Activated CD8-positive, alpha-beta T cell treated with anti-CD3 and anti-CD28 coated beads for 36 hours (primary cell): ENCODE measurements at regions not wholly inside any gene's neighbourhood (a gene's known extent, or its start where the extent isn't known, plus 50 kb on each side); places are given as distances from the start of the nearest gene placed in this dataset.

Source experiments
- ATAC-seq: fragments of 200-7000 bp; cut with Tn5 transposase; one replicate; pipeline ENCODE4 v1.10.0; 2021; ENCODE audit warnings: mild to moderate bottlenecking, moderate library complexity
- CTCF ChIA-PET: fragments of 350-600 bp; sonication (Branson Sonifier 250); formaldehyde crosslinking; loops from one replicate; lab custom pipeline; 2021; ENCODE audit warnings: antibody characterized with exemption; lab: Charles Lee
- POLR2A ChIA-PET: fragments of 350-600 bp; sonication (Branson Sonifier 250); formaldehyde crosslinking; loops from one replicate; lab custom pipeline; 2021; ENCODE audit warnings: antibody characterized with exemption; lab: Charles Lee
- DNase-seq: peaks from one replicate; pipeline ENCODE4 v3.0.0-alpha.2; 2020
- H3K27ac Mint-ChIP-seq: one replicate; pipeline ENCODE4 v1.8.0; 2021; ENCODE audit warnings: mild to moderate bottlenecking, mixed read lengths
- H3K27me3 Mint-ChIP-seq: one replicate; pipeline ENCODE4 v1.8.0; 2021; ENCODE audit warnings: mixed read lengths
- H3K36me3 Mint-ChIP-seq: one replicate; pipeline ENCODE4 v1.8.0; 2021; ENCODE audit warnings: low read depth, mixed read lengths
- H3K4me1 Mint-ChIP-seq: one replicate; pipeline ENCODE4 v1.8.0; 2021; ENCODE audit warnings: low read depth, mixed read lengths
- H3K4me3 Mint-ChIP-seq: one replicate; pipeline ENCODE4 v1.8.0; 2021; ENCODE audit warnings: mild to moderate bottlenecking, moderate library complexity, mixed read lengths
- H3K9me3 Mint-ChIP-seq: one replicate; pipeline ENCODE4 v1.8.0; 2021; ENCODE audit warnings: mixed read lengths
- intact Hi-C: fragments of 100-400 bp; cut with micrococcal nuclease; formaldehyde crosslinking; loops from one replicate; pipeline ENCODE4 v1.10.0; 2022
- TF ChIP-seq, protein P1 (sequence below): fragments of 200-600 bp; IDR thresholded peaks from one replicate; pipeline ENCODE4 v1.8.0; 2022; ENCODE audit warnings: antibody characterized with exemption, mild to moderate bottlenecking

DNA sequence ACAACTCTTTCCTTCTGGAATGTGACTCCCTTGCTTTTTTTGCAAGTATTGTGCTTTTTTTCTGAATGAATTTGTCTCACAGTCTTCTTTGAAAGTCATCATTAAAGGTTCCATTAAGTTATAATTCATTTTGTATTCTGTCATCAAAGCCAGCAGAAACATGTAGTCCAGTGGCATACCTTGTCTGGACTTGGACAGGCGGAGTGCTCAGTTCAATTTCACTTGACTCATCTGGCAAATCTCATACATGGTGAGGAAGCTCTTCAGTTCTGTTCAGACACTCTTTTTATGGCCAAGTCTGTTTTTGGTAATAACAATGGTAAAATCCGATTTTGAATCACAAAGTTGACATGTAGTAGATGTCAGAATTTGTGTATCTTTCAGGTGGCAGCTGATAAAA lies 260.8 kb upstream of the OPRM1 start:
- ATAC-seq (no peak), DNase-seq (no peak)
- CTCF ChIA-PET = no interaction called here
- intact Hi-C loops = no loop called here
- no peaks in the 10 kb centered on the region for H3K36me3 Mint-ChIP-seq
- H3K27ac Mint-ChIP-seq = no peak overlapping the region
- TF ChIP-seq, protein P1, sequence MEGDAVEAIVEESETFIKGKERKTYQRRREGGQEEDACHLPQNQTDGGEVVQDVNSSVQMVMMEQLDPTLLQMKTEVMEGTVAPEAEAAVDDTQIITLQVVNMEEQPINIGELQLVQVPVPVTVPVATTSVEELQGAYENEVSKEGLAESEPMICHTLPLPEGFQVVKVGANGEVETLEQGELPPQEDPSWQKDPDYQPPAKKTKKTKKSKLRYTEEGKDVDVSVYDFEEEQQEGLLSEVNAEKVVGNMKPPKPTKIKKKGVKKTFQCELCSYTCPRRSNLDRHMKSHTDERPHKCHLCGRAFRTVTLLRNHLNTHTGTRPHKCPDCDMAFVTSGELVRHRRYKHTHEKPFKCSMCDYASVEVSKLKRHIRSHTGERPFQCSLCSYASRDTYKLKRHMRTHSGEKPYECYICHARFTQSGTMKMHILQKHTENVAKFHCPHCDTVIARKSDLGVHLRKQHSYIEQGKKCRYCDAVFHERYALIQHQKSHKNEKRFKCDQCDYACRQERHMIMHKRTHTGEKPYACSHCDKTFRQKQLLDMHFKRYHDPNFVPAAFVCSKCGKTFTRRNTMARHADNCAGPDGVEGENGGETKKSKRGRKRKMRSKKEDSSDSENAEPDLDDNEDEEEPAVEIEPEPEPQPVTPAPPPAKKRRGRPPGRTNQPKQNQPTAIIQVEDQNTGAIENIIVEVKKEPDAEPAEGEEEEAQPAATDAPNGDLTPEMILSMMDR = no peak
- POLR2A ChIA-PET = no interaction called here
- no peaks in the 10 kb centered on the region for H3K4me1 Mint-ChIP-seq
- peaks cover 4% of the 10 kb centered on the region for H3K9me3 Mint-ChIP-seq
- H3K27me3 Mint-ChIP-seq = no peaks in the 10 kb centered on the region
- H3K4me3 Mint-ChIP-seq = no peak overlapping the region

DNA sequence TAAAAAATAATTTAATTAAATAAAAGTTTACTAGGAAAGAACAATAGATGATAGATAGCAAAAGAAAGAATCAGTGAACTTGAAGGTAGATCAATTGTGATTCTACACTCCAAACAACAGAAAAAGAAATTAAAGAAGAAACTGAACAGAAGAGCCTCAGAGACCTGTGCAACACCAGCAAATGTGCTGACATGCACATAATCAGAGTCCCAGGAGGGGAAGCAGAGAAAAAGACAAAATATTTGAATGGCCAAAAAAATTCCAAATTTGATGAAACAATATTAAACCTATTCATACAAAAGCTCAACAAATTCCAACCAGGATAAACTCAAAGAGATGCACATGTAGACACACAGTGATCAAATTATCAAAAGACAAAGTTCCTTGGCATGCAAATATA lies 267.5 kb upstream of the OPRM1 start:
- Mint-ChIP-seq H3K4me3 (no peak overlapping the region), H3K9me3 (no peaks in the 10 kb centered on the region), H3K27me3 (peaks cover 2% of the 10 kb centered on the region), H3K27ac (no peak overlapping the region), H3K36me3 (no peaks in the 10 kb centered on the region), H3K4me1 (no peaks in the 10 kb centered on the region)
- intact Hi-C loops = no loop called here
- ChIA-PET POLR2A (no interaction called here), CTCF (no interaction called here)
- DNase-seq (no peak), ATAC-seq (no peak)
- TF ChIP-seq, protein P1 = no peak

DNA sequence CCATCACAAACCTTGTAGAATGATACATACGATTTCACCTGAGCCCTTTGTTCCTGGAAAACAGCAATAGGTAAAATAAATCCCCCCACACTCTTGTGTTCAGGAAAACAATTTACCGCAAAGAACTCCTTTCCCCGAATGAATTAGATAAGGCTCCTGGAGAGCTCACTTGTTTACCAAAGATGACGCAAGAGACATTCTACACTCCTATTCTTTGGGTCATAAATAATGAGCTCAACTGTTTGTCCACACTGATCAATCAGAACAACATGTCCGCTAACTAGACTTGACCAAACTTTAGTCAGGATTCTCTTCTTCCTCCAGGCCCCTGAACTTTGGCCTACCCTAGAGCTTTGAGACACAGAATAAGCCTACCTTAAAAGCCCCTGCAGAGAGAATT lies 271.9 kb upstream of the OPRM1 start:
- CTCF ChIA-PET = no interaction called here

DNA sequence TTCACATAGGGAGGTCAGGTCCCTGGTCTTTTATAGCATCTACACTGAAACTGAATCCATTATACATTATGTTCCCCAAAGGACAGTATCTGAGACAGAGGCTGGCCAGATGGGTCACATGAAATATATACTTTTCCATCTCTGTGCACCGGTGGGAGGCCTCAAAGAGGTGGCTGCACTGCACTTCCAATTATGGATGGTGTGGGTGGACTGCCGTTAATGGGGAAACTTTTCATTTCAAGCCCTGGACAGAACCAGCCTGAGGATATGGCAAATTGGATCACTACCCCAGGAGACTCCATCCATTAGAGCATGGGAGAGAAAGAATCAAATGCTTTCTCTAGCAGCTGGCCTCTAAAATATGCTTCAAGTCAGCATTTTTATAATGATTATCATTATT lies 280.5 kb upstream of the OPRM1 start:
- POLR2A ChIA-PET = no interaction called here
- H3K9me3 Mint-ChIP-seq = no peaks in the 10 kb centered on the region
- H3K4me3 Mint-ChIP-seq = no peak overlapping the region
- no peak overlapping the region for H3K27ac Mint-ChIP-seq
- TF ChIP-seq, protein P1 = no peak
- intact Hi-C loops = no loop called here
- no peak for DNase-seq
- no peak for ATAC-seq
- CTCF ChIA-PET = no interaction called here
- H3K36me3 Mint-ChIP-seq = no peaks in the 10 kb centered on the region
- no peaks in the 10 kb centered on the region for H3K4me1 Mint-ChIP-seq
- peaks cover 1% of the 10 kb centered on the region for H3K27me3 Mint-ChIP-seq

More for the DNA sequence above, 271.9 kb upstream of the OPRM1 start:
- Mint-ChIP-seq H3K27ac (no peak overlapping the region), H3K36me3 (no peaks in the 10 kb centered on the region), H3K27me3 (peaks cover 2% of the 10 kb centered on the region), H3K4me1 (no peaks in the 10 kb centered on the region), H3K9me3 (no peaks in the 10 kb centered on the region), H3K4me3 (no peak overlapping the region)
- POLR2A ChIA-PET = interaction anchor here (0.7 kb wide), 1 partner anchor 1015 kb away, joined by 3 read pairs; no protein-coding TSS in a partner anchor
- no peak for DNase-seq
- TF ChIP-seq, protein P1 = no peak
- no peak for ATAC-seq
- intact Hi-C loops = no loop called here

DNA sequence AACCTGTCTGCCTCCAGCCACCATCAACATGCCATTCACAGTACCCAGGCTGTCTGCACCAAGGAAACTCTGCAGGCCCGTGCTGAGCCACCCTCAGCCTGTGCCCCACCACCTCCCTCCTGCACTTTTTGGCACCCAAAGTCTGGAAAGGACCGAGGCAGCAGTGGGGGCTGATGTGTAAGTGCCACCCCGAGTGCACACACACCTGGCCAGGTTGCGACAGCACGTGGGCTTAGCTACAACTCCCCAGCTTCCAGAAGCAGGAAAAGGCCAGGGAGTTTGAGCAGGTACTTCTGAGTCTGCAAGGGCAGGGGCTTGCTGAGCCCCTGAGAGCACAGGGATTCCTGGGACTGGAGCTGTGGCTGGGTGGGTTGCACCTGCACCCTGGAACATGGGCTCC lies 303.3 kb upstream of the OPRM1 start:
- no peak overlapping the region for H3K4me3 Mint-ChIP-seq
- ATAC-seq = no peak
- no peaks in the 10 kb centered on the region for H3K27me3 Mint-ChIP-seq
- POLR2A ChIA-PET = no interaction called here
- TF ChIP-seq, protein P1 = no peak
- CTCF ChIA-PET = no interaction called here
- DNase-seq = no peak
- H3K27ac Mint-ChIP-seq = no peak overlapping the region
- intact Hi-C loops = no loop called here
- no peaks in the 10 kb centered on the region for H3K4me1 Mint-ChIP-seq
- H3K9me3 Mint-ChIP-seq = no peaks in the 10 kb centered on the region
- H3K36me3 Mint-ChIP-seq = no peaks in the 10 kb centered on the region
